IPS DF 6.9 (cell line): ENCODE measurements at regions not wholly inside any gene's neighbourhood (a gene's known extent, or its start where the extent isn't known, plus 50 kb on each side); places are given as distances from the start of the nearest gene placed in this dataset.

Experiments
- DNase-seq: peaks from one replicate; pipeline ENCODE4 v3.0.0-alpha.2; 2013; ENCODE audit warnings: low read depth, low spot score
- H3K27ac ChIP-seq: one replicate; pipeline ENCODE4 v1.5.1; 2013; ENCODE audit warnings: low read length, control low read depth
- H3K27me3 ChIP-seq: 2 replicates; pipeline ENCODE4 v1.6.1; 2013; ENCODE audit warnings: mild to moderate bottlenecking, low read length; ENCODE audit not compliant: control insufficient read depth, insufficient read depth
- H3K36me3 ChIP-seq: 2 replicates; pipeline ENCODE4 v1.6.1; 2013; ENCODE audit warnings: low read length; ENCODE audit not compliant: control insufficient read depth, insufficient read depth
- H3K4me1 ChIP-seq: 2 replicates; pipeline ENCODE4 v1.6.1; 2013; ENCODE audit warnings: low read length; ENCODE audit not compliant: control insufficient read depth, insufficient read depth
- H3K4me3 ChIP-seq: 2 replicates; pipeline ENCODE4 v1.5.1; 2013; ENCODE audit warnings: mild to moderate bottlenecking, low read length
- H3K9me3 ChIP-seq: 2 replicates; pipeline ENCODE4 v1.6.1; 2013; ENCODE audit warnings: low read length, inconsistent platforms; ENCODE audit not compliant: control insufficient read depth, insufficient read depth
- WGBS: extraction: QIAGEN DNeasy Blood & Tissue Kit; methylation state at CpG from one replicate; pipeline ENCODE4 v1.1.7; 2013; ENCODE audit warnings: mixed read lengths, missing lambda C conversion rate; ENCODE audit not compliant: insufficient read length, insufficient coverage; 5-methylcytosine and 5-hydroxymethylcytosine counted together

- no peaks in the 10 kb centered on the region for H3K27me3 ChIP-seq
- no peak overlapping the region for H3K4me3 ChIP-seq
- no peaks in the 10 kb centered on the region for H3K36me3 ChIP-seq
- H3K27ac ChIP-seq: no peak overlapping the region
- no CpG with 5 or more reads among the region's 3 CpGs for WGBS
- H3K4me1 ChIP-seq: no peaks in the 10 kb centered on the region
- H3K9me3 ChIP-seq: no peaks in the 10 kb centered on the region
- no peak for DNase-seq
These were observed 138.9 kb downstream of the DCAF12L2 start for GRCh38 chrX:126027229-126027628.

DNA sequence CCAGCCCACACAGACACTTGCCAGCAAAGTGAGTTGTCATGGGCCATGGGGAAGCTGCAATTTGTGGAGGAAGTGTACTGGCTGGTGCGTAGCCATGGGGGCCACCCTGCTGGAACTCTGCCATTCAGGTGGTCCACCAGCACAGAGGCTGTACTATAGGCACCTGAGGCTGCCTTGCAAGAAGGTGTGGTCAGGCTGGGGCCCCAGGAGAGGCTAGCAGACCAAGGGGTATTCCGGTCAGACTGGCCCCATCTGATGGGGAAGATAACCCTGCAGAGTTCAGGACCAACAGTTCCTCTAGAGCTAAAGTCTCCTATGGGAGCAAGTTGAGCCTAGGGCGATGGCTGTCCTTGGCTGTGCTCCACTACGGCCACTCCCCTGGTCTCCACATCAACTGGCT is 136.1 kb downstream of the DCAF12L2 start:
- H3K4me1 ChIP-seq: no peaks in the 10 kb centered on the region
- WGBS: no CpG with 5 or more reads among the region's 4 CpGs
- H3K4me3 ChIP-seq: no peak overlapping the region
- H3K36me3 ChIP-seq: no peaks in the 10 kb centered on the region
- no peaks in the 10 kb centered on the region for H3K9me3 ChIP-seq
- H3K27ac ChIP-seq: no peak overlapping the region
- no peaks in the 10 kb centered on the region for H3K27me3 ChIP-seq
- no peak for DNase-seq

- no peak overlapping the region for H3K4me3 ChIP-seq
- no peaks in the 10 kb centered on the region for H3K27me3 ChIP-seq
- no CpG with 5 or more reads among the region's 4 CpGs for WGBS
- DNase-seq: no peak
- H3K36me3 ChIP-seq: no peaks in the 10 kb centered on the region
- H3K4me1 ChIP-seq: no peaks in the 10 kb centered on the region
- H3K27ac ChIP-seq: no peak overlapping the region
- H3K9me3 ChIP-seq: no peaks in the 10 kb centered on the region
These were observed 102.1 kb downstream of the DCAF12L2 start for GRCh38 chrX:126063984-126064383.

GRCh38 chrX:126064901-126065541 is 101.1 kb downstream of the DCAF12L2 start:
- no peaks in the 10 kb centered on the region for H3K4me1 ChIP-seq
- H3K27ac ChIP-seq: no peak overlapping the region
- no peak overlapping the region for H3K4me3 ChIP-seq
- no peak for DNase-seq
- H3K9me3 ChIP-seq: no peaks in the 10 kb centered on the region
- no peaks in the 10 kb centered on the region for H3K36me3 ChIP-seq
- no peaks in the 10 kb centered on the region for H3K27me3 ChIP-seq
- no CpG with 5 or more reads among the region's 9 CpGs for WGBS

DNA sequence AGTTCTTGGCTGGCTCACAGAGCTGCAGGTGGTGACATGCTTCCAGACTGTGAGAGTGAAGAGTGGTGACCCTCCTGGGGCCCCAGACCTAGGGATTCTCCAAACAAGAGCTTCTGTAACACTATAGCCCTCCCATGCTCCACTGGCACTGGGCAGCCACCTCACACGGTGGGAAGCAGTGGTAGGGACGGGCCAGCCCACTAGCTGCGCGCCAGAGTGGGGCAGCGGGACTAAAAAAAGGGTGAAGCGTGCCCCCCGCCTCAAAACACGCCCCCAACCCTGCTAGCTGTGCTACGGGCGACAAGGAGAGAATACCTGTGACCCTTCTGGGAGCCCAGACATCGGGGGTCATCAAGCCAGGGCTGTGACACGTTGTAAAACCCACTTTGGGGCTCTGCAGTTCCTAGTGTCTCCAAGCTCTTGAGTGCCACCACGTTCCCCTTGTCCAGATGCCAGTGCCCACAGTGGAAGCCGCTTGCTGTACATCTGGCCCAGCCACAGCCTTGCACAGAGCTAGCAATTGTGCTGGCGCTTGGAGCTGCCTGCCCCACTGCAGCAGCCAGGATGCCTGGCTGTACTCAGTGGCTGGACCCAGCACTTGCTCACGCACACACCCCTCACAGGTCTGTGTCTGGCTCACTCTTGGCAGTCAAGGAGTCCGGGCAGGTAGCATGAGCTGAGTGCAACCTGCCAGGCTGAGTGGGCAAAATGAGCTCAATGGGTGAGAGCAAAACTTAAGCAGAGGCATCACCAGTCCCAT is 100.0 kb downstream of the DCAF12L2 start:
- H3K4me3 ChIP-seq: no peak overlapping the region
- H3K9me3 ChIP-seq: no peaks in the 10 kb centered on the region
- H3K4me1 ChIP-seq: no peaks in the 10 kb centered on the region
- no CpG with 5 or more reads among the region's 17 CpGs for WGBS
- H3K36me3 ChIP-seq: no peaks in the 10 kb centered on the region
- no peak for DNase-seq
- no peaks in the 10 kb centered on the region for H3K27me3 ChIP-seq
- H3K27ac ChIP-seq: no peak overlapping the region
